Fibroblast of mammary gland (primary cell): ENCODE measurements at regions not wholly inside any gene's neighbourhood (a gene's known extent, or its start where the extent isn't known, plus 50 kb on each side); places are given as distances from the start of the nearest gene placed in this dataset.

Source experiments
- DNase-seq: peaks from one replicate; pipeline ENCODE4 v3.0.0-alpha.2; 2010; ENCODE audit warnings: low read depth
- H3K4me3 ChIP-seq: 2 replicates; pipeline ENCODE4 v1.5.1; 2011; ENCODE audit warnings: low read depth, mild to moderate bottlenecking, low read length, moderate library complexity; ENCODE audit not compliant: control insufficient read depth
- TF ChIP-seq, protein P1 (sequence below): conservative IDR thresholded peaks from 2 replicates; pipeline ENCODE4 v1.5.1; 2011; ENCODE audit warnings: low read depth, low read length, inconsistent platforms; ENCODE audit not compliant: control insufficient read depth, insufficient read depth

DNA sequence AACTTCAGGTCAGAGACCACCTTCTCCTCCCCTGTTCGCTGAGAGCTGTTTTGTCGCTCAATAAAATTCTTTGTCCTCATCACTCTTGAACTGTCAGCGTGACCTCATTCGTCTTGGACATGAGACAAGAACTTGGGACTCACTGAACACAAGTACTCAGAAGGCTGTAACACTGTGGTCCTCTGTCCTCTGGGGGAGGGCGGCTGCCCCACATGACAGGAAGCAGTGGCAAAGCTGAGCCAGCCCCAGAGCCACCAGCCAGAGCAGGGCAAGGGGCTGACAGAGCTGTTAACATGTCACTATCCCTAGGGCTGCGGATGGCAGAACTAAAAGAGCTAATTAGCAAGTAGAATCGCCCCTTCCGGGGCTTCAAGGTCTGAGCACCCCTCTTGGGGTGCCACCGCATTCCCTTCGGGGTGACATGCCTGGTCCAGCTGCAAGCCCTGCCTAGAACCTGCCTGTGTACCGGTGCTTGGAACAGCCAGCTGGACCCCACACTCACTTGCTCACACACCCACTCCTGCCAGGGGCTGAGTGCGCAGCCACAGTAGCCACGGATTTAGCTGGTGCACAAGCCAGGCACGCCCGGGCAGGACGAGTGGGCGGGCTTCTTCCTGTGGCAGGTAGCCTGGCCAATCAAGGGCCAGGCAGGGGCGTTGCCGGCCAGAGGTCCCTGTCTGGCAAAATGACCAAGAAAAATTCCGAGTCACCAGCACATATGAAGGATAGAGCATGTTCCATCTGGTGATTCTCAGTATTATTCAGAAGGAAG lies 648.6 kb upstream of the AGA start:
- no peak overlapping the region for H3K4me3 ChIP-seq
- DNase-seq: no peak
- TF ChIP-seq, protein P1, sequence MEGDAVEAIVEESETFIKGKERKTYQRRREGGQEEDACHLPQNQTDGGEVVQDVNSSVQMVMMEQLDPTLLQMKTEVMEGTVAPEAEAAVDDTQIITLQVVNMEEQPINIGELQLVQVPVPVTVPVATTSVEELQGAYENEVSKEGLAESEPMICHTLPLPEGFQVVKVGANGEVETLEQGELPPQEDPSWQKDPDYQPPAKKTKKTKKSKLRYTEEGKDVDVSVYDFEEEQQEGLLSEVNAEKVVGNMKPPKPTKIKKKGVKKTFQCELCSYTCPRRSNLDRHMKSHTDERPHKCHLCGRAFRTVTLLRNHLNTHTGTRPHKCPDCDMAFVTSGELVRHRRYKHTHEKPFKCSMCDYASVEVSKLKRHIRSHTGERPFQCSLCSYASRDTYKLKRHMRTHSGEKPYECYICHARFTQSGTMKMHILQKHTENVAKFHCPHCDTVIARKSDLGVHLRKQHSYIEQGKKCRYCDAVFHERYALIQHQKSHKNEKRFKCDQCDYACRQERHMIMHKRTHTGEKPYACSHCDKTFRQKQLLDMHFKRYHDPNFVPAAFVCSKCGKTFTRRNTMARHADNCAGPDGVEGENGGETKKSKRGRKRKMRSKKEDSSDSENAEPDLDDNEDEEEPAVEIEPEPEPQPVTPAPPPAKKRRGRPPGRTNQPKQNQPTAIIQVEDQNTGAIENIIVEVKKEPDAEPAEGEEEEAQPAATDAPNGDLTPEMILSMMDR: no peak

DNA sequence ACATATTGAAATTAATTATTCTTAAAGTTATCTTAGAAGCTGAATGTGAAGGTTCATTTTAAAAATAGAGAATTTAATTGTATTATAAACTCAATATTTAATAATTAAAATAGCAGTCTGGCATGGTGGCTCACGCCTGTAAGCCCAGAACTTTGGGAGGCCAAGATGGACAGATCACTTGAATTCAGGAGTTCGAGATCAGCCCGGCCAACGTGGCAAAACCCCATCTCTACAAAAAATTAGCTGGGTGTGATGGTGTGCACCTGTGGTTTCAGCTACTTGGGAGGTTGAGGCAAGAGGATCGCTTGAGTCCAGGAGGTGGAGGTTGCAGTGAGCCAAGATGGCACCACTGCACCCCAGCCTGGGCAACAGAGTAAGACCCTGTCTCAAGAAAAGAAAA lies 659.9 kb upstream of the AGA start:
- H3K4me3 ChIP-seq: no peak overlapping the region
- TF ChIP-seq, protein P1: no peak
- DNase-seq: no peak

DNA sequence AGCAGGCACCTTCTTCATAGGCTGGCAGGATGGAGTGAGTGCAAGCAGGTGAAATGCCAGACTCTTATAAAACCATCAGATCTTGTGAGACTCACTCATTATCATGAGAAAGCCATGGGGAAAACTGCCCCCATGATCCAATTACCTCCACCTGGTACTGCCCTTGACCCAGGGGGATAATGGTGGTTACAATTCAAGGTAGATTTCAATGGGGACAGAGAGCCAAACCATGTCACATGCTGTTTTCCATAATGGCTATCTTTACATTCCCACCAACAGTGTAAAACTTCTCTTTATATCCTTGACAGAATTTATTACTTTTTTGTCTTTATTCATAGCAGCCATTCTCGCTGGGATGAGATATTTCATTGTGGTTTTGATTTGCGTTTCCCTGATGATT lies 663.0 kb upstream of the AGA start:
- TF ChIP-seq, protein P1: no peak
- no peak overlapping the region for H3K4me3 ChIP-seq
- DNase-seq: no peak

DNA sequence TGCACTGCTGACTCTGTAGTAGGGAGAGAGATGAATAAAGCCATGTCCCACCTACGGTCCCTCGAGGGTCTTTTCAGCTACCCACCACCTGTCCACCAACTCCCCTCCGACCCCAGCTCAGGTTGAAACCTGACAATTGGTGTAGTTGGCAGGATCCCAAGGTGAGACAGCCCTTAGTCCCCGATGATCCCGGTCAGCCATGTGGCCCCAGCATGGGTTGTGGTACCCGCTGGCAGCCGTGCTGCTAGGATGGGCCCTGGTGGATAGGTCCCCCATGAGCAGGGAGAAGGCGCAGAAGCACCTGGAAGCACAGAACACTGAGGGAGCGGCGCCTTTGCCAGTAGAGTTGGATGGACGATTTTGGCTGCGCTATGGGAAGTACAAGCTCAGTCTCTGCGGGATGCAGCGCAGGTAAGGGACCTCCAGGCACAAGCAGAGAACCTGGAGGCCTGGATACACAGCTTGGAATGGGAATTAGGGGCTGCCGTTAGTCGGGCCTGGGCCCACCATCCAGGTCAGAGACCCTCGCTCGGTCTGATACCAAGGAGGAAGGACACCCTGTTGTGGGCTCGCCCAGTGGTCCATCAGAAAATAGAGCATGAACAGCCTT lies 694.6 kb upstream of the AGA start:
- TF ChIP-seq, protein P1: no peak
- DNase-seq: no peak
- H3K4me3 ChIP-seq: no peak overlapping the region

DNA sequence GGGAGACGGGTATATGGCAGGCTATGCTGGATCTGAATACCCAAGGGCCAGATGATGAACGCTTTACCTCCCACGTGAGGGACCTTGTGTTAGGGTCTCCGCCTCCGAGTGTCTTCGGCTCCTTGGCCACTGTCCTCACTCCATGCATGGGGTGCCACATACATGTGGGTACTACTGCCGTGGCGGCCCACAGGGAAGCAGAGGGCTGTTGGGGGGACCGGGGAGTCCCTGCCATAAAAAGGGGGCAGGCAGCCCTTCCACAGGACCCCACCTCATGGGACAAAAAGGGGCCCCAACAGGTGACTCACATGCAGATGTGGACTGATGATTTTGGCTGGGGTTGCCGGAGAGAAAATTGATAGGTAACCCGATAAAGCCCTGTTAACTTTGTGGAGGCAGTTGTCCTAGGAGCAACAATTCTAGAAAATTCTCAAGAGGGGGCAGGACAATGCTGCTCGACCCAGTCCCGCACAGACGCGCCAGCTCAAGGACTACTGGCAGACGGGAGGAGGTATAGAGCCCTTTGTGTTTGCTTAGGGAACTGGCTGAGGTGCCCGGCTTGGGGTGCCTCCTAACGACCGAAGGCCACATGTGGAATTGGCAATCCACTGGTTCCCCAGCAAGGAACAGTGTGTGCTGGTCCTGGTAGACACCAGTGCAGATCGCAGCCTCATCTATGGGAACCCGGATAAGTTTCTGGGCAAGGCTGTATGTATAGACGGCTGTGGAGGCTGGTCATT lies 695.7 kb upstream of the AGA start:
- TF ChIP-seq, protein P1: no peak
- no peak overlapping the region for H3K4me3 ChIP-seq
- DNase-seq: no peak

DNA sequence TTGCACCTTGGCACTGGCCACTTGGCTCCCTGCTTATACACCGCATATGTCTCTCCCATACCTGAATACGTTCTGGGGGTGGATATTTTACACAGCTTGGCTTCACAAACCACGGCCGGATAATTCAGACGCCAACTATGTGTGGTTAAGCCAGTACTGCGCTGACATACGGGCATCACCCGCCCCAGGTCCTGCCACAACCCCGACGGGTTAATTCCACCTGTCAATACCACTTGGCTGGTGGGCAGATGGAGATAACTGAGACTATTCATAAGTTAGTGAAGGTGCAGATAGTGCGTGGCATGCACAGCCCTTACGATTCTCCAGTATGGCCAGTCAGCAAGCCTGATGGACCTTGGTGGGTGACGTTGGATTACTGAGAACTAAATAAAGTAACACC lies 696.3 kb upstream of the AGA start:
- no peak for DNase-seq
- no peak overlapping the region for H3K4me3 ChIP-seq
- TF ChIP-seq, protein P1: no peak
